Stimulated activated CD8-positive, alpha-beta memory T cell treated with anti-CD3 and anti-CD28 coated beads, Interleukin-7, amount 100 ng/mL, for 4 hours (primary cell): ENCODE measurements at regions not wholly inside any gene's neighbourhood (a gene's known extent, or its start where the extent isn't known, plus 50 kb on each side); places are given as distances from the start of the nearest gene placed in this dataset.

ENCODE experiments used
- DNase-seq, 2 donors: peaks; one replicate each; pipeline ENCODE4 v3.0.0-alpha.2; 2020; ENCODE audit warnings: low read depth in 2 of 2

DNA sequence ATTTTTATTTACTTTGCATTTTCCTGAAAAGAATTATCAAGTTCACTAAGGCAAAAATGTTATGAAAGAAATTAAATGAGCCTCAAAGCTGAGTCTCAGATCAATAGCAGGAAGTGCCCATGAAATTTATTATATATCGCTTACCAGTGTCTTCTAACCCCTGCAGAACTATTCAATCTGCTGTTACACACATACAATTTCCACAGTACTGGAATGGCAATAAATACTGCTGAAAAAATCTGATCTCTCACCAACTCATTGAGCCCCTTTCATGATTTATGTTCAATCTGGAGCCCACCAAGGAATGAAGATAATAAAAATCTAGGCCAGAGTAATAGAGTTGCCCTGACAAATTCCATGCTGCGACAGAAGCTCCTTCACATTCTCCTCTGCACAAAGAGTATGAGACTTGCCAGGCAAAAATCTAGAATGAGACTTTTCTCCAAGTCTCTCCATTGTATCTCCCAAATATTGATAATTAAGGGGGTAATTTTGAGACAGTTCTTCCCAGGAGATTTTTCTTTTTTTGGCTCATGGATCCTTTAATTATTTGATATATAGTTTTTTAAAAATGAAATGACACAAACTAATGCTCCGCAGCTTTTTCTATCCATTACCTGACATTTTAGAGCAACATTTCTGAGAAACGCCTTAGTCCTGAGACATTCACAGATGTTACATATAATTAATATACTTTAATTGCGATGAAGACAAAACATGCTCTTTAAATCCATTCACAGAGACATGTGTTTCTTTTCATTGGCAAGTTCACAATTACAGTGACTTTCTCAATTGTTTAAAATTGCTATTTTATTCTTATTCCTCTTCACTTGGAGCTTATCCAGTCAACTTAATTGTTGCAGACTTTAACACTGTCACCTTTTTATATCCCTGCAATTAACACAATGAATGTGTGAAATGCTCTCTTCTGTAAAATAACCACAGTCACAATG is 1020.4 kb downstream of the CBLN2 start:
- no peak for DNase-seq

DNA sequence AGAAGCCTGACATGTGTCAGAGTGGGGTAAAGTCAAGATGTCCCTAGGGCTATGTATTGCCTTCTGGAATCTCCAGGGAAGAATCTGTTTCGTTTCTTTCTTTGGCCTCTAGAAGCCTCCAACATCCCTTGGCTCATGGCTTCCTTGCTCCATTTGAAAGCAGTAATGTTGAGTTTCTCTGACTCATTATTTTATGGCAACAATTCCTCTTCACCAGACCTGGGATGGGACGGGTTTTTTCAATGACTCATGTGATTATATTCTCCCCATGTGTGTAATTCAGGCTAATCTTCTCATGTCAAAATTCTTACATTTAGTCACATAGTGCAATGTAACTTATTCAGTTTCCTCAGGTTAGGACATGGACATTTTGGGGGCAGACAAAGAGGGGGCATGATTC is 1038.6 kb downstream of the CBLN2 start:
- no peak for DNase-seq

DNA sequence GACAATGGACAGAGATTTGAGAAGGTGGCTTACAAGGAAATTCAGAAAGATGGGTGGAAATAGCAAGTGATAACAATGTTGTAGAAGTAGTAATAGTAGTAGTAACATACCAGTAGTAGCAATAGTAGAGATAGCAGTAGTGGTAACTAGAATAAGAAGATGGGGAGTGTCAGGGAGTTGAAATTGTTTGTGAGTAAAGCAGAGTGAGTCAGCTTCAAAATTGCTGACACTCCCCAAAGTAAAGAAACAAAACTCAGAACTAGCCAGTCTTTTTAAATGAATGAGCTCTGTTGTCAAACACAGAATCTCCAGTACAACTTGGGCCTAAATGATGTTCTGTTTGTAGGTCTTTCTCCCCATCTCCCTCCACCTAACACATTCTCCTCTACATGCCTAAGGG is 1040.9 kb downstream of the CBLN2 start:
- no peak for DNase-seq

DNA sequence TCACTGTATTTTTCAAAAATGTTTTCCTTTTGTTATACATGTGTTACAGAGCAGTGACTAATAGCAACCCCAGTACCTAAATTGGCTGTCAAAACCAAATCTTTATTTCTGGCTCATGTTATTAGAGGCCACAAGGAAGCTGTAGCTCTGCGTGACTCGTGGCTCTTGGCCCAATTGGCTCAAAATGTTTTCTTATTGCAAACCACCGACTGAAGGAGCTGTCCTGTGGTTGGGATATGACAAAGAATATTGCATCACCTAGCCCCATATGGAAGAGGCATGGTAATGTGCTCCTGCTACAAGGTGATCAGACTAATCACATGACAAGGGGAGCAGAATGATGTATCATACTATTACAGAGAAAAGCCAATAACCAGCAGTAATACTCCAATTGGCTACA is 1058.5 kb downstream of the CBLN2 start:
- DNase-seq, result no peak

DNA sequence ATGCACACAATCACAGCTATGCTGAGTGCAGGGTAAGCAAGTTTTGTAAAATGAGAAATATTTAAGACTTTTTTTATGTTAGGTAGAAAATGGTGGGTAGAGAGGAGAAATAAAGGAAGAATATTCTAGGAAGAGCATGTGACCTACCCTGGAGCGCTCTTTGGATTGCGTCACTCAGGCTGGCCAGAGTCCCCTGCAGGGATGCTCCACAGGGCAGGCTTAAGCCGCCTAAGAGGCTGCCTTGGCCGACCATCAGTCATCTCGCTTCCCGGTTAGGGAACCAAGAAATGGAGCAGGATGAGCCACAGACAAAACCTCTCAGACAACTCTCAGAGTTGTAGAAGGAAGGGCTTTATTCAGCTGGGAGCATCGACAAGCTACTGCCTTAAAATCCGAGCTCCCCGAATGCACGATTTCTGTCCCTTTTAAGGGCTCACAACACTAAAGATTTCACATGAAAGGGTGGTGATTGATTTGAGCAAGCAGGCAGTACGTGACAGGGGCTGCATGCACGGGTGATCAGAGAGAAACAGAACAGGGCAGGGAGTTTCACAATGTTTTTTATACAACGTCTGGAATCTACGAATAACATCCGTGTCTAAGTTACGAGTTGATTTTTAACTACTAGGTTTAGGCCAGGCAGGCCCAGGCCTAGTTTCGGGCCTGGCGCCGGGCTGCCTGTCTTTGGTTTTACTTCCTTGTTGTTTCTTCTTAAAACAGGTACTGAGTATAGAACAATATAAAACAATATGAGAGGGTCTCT is 1072.0 kb downstream of the CBLN2 start:
- no peak for DNase-seq

DNA sequence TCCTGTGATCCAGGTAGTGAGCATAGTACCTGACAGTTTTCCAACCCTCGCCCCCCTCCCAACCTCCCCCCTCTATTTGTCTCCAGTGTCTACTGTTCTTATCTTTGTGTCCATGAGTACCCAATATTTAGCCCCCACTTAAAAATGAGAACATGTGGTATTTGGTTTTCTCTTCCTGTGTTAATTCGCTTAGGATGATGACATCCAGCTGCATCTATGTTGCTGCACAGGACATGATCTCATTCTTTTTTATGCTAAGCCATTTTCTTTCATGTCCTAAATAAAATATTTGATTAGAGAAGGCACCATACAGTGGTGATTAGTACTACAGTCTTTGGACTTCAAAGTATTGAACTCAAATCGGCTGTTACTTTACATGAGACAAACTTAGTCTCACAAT is 1087.9 kb downstream of the CBLN2 start:
- no peak for DNase-seq

DNA sequence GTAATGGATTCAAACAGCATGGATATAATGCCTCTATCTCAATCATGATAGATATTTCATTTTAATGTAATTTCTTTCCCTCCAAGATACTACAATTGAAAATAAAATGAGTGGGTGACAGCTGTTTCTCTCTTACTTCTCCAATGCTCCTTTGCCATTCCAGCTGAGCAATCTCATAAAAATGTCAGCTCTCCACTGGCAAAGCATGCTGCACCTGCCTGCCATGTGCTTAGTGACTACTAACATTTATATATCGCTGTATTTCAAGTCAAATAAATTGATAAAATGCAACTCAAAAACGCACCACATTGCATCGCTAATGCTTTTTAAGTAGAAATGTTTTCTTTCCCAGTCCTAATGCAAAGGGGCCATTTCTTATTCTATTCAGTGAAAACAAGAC is 1093.9 kb downstream of the CBLN2 start:
- no peak for DNase-seq

DNA sequence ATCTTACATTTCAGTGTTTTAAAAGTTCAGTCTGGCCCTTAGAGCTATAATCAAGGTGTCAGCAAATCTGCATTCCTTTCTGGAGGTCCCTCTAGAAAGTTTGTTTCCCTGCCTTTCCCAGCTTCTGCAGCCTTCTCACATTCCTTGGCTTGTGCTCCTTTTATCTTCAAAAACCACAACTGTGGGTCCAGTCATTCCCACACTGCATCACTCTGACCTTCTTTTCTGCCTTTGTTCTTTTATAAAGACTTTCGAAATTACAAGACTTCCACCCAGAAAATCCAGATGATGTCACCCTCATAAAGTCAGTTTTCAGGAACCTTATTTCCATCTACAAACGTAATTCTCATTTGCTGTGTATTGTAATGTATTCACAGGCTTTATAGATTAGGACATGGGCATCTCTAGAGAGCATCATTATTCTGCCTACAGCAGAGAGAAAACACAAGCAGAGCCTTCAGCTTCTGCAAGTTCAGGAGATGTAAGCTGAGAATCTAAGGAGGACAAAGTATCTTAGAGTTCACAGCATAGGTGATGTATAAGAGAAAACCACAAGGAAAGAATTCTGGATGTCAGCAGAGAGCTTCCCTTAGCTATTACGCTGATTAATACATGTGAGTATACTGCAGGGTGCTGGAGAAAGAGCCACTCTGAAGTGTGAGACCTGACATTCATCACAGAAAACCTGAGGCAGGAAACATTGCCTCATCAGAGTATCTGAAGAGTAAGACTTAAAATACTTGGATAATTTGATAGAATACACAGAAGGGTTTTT is 1100.2 kb downstream of the CBLN2 start:
- no peak for DNase-seq

DNA sequence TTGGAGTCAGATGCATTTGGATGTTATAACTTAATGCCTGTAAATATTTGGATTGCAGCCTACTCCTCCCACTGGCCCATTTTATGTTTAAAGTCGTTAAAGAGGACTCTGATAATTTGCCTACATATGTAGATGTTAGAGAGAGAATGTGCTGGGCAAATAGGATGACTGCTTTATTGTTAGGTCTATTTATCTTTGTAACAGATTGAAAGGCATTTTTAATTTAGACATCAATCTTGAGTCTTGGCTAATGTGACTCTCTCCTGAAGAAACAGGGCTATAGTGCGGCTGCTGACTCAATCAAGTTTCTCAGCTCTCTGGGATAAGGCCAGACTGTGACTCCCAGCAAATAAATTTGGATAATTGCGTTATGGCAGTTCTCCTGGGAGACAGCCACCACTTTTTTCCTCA is 1101.4 kb downstream of the CBLN2 start:
- DNase-seq, result no peak

DNA sequence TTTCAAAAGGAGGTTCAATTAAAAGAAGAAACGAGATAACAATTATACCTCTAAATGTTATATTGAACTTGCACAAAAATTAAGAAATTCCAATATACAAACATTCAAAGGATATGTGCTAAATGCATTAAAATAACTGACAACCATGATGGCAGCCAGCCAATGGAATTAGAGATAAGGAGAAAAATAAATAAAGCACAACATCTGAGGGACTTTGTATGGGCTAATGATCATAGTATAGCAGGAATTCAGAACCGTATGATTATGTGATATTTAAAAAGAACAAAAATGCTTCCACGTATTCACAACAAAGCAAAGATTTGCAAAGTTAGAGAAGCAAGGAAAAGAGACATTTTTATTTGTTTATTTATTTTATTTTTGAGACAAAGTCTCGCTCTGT is 1103.0 kb downstream of the CBLN2 start:
- no peak for DNase-seq

DNA sequence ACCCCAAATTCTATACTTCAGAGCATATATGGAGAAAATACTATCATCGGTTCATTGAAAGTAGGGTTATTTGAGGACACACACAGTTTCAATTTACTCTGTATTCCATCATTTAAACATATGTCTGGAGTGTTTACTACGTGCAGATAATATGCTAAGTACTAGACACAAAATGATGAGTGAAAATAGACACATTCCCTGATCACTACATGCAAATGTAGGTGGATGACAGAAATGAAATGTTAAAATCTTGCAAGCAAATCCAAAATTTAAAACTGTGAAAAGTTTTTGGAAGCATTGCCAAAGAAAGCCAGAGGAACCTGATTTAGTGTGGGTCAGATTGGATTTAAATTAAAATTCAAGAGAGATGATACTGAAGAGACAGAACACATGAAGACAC is 1106.6 kb downstream of the CBLN2 start:
- DNase-seq, result no peak

DNA sequence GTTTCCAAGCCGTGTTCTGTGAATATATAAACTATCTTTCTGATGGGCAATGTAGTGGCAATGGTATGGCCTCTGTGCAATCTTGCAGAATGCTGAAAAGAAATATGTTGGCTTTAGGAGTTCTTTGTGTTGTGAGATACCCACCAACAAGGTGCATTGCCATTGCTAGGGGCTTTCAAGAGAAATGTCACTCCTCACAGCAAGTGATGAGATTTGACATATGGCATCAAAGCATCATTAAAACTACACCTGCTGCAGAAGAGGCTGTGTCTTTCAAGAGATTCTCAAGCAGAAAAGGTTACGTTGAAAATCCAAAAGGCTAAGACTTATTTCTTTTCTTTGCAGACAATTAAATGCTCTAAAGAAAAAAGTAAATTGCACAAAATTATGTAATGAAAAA is 1110.8 kb downstream of the CBLN2 start:
- no peak for DNase-seq

DNA sequence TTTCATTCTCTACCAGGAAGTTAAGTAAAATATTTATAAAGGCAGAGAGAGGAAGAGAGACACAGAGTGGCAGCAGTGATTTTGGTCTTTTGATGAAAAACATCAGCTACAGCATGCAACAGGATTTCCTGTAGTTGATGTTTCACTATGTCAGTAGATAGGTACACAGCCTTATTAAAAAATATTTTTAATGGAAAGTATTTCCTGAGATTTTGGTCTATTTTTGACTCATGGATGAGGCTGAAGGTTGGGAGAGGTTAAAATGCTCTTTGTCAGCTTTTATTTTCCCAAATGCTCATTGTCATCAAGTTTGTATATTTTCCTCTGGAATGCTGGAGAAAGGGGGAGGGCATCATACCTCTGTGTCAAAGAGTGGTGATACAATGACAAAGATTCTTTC is 1112.5 kb downstream of the CBLN2 start:
- DNase-seq, result no peak

DNA sequence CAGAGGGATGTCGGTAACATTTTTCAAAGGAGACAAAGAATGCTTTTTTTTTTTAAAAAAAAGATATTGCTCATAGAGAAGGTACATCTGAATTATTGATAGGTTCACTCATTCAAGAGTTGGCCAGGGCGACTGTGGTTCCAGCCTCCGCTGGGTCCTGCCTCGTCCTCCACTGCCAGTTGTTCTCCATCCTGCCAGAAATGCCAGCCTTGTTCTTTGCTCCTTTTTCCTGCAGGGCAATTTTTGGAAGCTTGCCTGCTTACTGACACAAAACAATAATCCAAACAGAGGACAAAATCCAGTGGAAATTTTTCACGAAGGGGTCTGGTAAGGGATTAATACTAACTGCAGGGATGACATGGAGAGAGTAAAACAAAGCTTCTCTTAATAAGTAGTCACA is 1113.0 kb downstream of the CBLN2 start:
- no peak for DNase-seq

DNA sequence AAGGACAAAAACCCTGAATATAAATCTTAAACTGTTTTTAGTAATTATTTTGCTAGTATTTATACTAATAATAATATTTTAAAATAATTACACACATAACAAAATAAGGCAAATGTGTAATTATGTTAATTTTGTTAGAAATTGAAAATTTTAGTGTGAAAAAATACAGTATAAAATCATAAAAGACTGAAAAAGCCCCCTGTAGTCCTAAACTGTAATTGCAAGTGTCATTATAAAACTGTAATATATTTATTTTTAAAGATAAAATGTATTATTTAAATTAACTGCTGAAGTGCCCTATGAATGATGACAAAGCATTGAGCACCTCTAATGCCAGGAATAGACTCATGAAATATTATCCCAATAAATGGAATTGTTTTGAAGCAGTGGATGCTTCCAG is 1117.7 kb downstream of the CBLN2 start:
- no peak for DNase-seq

DNA sequence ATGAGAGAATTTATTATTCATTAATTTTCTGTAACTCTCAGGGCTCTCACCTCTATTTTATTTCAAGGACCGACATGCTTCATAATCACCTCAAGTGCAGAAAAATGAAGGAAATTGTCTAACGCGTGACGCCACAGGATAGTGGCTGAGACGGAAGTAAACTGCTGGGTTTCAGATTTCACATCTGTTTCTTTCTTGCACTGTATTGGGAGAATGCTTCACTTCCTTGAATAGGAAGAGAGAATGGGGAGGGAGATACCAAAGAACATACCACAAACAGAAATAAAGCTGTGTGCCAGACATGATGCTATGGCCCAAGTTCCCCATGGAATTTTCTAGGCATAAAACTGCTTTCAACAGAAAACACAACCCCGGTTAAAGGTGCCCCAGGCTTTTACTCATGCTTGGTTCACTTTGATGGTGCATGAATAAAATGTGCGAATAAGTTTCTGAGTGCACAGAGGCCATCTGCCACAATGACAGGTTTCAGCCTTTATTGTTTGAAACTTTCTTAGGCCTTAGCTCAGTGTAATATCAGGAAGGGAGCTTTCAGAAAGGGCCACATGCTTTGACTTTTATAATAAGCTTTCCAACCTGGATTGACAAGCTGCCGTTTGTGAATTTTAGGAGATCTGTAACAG is 1116.4 kb downstream of the SOCS6 start:
- no peak for DNase-seq

DNA sequence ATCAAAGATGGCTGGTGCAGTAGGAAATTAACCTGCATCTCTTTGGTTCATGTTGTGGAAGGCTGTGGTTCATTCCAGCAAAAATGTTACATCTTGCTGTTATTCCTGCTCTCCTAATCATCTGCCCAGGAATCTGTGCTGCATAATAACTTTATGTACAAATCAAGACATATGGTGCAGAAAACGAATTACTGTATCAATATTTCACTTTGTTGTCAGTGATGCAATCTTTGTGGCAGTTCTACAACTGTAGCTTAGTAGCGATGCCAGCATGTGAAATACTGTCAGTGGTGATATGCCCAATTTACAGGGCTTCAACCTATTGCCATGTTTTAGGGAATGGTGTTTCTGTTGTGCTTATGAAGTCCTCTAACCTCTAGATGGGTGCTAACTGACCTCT is 1114.7 kb downstream of the SOCS6 start:
- DNase-seq, result no peak

DNA sequence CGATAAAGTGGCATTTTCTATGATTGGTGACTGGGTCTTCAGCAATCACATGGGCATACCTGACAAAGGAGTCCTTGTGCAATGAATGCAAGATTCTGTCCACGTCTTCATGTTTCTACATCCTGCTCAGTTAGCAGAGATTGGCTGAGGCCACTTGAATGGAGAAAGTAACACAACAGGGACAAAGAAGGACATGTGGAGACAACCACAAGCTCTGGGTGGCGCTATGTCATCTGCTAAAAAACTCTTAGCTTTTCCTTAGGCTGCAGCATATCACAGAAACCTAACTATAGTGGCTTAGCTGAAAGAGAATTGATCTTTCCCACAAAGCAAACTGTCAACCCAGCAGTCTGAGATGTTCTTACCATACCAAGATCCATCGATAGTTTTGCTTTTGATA is 1109.7 kb downstream of the SOCS6 start:
- DNase-seq, result no peak

DNA sequence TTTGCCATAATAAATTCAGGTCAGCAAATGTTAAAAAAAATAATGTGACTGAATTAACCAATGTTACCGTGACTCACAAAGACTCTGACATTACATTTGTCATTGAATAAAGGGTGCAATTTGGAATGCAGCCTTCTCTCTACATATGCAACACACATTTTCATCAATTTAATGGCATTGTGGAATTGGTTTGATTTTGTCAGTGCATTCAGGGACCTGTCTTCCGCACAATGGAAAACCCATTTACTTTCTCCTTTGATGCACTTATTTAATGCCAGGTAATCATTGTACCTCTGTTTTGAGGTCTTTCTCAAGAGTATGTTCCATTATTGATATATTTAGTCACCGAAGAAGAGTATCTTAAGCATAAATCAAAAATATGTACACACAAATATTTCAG is 1099.3 kb downstream of the SOCS6 start:
- DNase-seq, result no peak

DNA sequence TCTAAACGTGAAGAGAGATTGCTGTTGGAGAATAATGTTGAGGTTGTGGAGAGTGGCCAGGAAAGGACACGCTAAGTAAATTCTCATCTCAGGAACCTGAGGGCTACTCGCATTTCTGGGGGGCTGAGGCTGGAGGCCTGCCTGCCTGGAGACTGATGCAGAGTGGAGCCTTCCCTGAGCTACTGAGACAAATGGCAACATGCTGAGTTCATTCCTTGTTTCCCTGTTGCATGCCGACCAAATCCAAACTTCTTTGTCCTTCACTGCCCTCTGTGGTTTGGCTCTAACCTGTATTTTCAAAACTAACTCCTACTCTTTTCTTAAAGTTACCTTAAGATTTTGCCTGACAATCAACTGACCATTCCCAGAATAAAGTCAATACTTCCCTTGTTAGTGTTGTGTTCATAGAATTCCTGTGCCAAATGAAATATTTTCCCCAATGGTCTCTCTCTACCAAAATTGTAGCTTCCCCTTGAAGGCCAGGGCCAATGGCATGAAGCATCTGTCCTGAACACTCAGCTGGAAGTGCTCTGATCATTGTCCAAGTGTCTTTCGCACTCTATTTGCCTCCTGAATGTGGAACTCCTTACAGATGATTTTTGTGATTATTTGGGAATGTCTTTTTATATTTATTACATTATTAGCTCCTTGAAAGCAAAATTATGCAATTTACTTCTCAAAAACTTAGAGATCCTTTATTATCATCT is 1085.6 kb downstream of the SOCS6 start:
- DNase-seq, result no peak

DNA sequence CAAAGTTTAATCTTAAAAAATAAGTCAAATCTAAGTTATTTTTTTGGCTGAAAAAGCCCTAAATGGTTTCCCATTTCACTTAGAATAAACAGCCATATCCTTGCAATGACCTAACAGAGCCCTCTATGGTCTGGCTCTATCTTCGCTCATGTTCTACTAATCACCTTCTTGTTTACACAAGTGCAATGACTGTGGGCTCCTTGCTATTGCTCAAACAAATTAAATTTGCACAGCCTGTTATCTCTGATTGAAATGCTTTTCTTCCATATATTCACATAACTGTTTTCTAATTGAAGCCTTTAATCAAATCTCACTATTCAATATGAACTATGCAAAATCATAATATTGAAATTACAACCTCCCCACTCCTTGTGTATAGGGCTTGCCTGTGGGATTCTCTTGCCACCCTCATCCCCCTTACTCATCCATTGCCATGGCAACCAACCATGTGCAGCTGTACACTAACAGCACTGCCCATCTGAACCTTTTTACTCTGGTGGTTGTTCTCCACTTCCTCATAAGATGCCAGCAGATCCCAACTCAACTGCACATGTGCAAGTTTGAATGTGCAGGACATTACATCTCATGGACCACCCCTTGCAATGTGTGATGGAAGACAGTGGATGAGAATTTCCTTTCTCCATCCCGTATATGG is 1083.2 kb downstream of the SOCS6 start:
- DNase-seq, result no peak
